ENCODE measurements at regions not wholly inside any gene's neighbourhood (a gene's known extent, or its start where the extent isn't known, plus 50 kb on each side); places are given as distances from the start of the nearest gene placed in this dataset.
"Not testable (repeated sequence)": the region's sequence is repeated elsewhere in the genome, so short reads cannot be mapped to it uniquely, and the experiment has no call there.

DNA sequence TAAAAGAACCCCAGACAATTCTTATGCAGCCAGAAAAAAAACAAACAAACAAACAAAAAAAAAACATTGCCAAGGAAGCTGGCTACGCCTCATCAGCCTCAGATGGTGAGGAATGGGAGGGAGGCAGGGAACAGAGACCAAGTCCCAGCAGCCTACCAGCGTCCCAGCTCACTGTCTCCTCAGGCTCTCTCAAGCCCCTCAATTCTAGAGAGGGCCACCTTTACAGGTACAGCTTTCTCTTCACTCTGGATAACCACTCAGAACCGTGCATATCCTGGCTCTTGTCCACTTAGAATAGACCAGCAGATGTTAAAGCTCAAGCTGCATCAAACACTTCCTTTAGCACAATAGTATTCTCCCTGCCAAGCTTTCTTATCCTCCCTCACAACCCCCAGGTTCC is 263.1 kb upstream of the CHAC2 start:
- DNase-seq (ENCODE audit: extremely low spot score, insufficient read length, low read depth) = no peak
- FAIRE-seq = no peak

DNA sequence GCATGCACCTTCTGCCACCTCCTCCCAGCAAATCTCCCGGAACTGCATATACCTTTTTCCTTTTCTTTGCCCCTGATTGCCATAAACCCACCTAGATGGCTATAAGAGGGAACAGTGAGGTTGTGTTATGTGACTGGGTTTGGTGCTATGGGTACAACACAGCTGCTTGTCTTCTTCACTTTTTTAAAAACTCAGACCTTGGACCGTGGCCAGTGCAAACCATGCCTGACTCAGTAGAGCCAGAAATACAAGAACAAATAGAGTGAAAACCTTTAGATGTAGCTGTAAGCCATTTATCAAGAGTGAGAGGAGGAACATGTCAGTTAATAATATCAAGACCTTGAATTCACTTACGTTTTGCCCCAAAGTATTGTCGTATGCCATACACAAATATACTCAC is 267.4 kb upstream of the CHAC2 start:
- DNase-seq (ENCODE audit: extremely low spot score, insufficient read length, low read depth) (no peak), FAIRE-seq (no peak)

GRCh38 chr2:53498210-53498609 is 269.4 kb upstream of the CHAC2 start:
- FAIRE-seq (no peak), DNase-seq (ENCODE audit: extremely low spot score, insufficient read length, low read depth) (no peak)

- no peak for DNase-seq (ENCODE audit: extremely low spot score, insufficient read length, low read depth)
- no peak for FAIRE-seq
Measured at GRCh38 chr2:53497020-53497419, 270.6 kb upstream of the CHAC2 start.

DNA sequence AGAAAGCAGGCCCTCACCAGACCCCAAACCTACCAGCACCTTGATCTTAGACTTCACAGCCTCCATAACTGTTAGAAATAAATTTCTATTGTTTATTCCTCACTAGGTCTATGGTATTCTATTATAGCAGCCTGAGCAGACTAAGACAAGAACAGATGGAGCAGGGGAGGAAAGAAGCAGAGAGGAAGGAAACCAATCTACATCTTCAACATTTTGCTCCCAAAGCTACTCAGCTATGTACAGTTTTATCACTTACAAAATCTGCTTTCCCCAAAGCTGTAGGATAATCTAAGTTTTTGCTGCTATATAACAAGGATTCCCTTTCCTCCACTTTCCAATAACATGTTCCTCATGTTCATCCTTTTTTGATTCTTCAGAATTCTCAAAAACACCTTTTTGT is 274.4 kb upstream of the CHAC2 start:
- DNase-seq (ENCODE audit: extremely low spot score, insufficient read length, low read depth) (no peak), FAIRE-seq (no peak)

DNA sequence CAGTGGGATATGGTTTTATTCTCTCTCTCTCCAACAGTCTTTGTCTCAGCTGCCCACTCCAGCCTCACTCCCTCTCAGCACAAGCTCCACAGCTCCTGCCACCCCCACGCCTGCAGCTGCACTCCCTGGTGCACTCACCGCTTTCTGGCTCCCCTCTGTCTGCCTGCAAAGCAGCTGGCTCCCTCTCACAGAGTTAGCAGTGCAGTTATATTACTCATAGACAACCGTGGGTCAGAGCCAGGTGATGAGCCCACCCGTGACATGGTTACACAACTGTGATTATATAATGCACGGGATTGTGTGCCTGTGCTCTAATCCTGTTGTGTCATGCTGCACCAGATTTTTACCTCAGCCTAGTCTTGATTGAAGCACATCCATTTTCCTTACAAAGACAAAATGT is 276.9 kb upstream of the CHAC2 start:
- DNase-seq (ENCODE audit: extremely low spot score, insufficient read length, low read depth) (no peak), FAIRE-seq (no peak)

DNA sequence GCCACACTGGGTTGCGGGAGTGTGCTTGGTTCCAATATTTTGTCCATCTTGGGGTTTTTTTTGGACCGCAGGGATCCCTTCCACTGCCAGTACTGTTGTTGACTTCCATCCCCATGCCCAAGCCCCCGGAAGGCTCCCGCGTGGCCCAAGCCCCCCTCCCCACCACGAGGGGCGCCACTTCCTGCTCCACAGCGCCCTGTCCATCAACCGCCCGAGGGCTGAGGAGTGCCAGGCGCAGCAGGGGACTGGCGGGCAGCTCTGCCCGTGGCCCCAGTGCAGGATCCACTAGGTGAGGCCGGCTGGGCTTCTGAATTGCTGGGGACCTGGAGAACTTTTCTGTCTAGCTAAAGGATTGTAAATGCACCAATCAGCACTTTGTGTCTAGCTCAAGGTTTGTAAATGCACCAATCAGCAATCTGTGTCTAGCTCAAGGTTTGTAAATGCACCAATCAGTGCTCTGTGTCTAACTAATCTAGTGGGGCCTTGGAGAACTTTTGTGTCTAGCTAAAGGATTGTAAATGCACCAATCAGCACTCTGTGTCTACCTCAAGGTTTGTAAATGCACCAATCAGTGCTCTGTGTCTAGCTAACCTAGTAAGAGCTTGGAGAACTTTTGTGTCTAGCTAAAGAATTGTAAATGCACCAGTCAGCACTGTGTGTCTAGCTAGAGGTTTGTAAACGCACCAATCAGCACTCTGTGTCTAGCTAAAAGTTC is 281.3 kb upstream of the CHAC2 start:
- FAIRE-seq; DNase-seq (ENCODE audit: extremely low spot score, insufficient read length, low read depth): not testable (repeated sequence)

DNA sequence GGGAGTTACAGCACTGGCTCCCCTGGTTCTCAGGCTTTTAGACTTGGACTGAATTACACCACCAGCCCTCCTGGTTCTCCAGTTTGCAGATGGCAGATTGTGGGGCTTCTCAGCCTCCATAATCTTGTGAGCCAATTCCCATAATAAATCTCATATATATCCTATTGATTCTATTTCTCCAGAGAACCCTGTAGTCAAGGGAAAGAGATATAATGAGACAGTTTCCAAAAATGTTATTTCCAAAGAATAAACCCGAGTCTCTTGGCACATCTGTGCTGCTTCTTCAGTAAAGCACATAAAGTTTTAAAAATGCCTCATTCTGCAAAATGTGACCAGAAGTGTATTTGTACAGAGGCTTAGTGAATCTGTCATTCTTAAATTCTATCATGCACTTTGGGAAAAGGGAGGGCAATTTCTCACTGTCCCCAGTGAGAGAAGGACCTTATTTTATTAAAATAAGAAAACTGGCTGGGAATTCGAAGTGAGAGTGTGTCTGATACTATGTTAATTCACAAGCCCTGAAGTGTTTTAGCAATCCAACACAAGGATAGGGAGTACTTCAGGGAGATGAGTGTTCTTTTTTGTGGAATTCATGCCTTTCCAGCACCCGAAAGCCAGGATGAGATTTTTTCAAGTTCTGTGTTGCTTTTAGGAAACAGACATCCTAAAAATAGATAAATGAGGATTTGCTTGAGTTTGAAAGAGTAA is 282.4 kb upstream of the CHAC2 start:
- DNase-seq (ENCODE audit: extremely low spot score, insufficient read length, low read depth) (no peak), FAIRE-seq (no peak)

DNA sequence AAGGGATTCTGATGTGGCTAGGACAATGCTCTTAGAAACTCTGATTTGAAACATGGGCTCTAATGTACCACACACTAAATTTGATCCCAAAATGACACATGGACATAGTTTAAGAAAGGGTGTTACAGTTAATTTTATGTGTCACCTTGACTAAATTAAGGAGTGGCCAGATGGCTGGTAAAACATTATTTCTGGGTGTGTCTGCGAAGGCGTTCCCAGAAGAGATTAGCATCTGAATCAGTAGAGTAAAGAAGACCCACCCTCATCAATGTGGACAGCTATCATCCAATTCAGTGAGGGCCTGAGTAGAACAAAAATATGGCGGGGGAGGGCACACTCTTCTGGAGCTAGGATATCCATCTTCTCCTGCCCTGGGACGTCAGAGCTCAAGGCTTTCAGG is 283.1 kb upstream of the CHAC2 start:
- no peak for FAIRE-seq
- DNase-seq (ENCODE audit: extremely low spot score, insufficient read length, low read depth) = no peak

DNA sequence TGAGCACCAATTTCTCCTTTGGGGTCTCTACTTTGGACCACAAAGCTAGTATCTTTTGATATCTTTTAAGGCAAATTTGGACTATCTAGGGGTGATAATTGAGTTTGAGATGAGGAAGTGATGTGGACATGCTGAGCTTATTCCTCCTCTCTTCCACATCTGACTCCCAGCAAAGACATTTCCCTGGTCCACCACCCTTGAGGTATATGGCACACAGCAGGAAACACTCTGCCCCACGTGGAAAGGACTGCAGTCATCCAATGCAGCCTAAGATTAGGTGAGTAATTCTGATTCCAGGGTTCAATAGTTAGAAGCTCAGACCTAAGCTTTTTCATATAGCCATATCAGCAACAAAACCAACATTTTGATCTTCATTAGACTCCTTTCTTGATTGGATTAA is 290.1 kb upstream of the CHAC2 start:
- no peak for DNase-seq (ENCODE audit: extremely low spot score, insufficient read length, low read depth)
- FAIRE-seq = no peak

DNA sequence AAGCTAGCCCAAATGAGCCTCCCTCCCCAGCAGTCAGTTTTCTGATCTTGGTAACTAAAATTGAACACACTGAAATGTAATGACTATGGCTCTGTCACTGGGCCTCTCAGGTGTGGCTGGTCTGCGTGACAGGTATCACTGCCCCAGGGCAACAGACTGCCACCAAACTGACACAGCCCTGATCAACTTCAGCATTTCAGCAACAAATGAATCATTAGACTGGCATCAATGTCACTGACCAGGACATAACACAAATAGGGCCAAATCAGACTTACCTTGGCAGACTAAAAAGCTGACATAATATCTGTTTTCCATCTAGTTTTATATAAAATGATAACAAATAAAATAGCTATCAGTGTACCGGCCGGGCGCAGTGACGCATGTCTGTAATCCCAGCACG is 290.8 kb upstream of the CHAC2 start:
- FAIRE-seq (no peak), DNase-seq (ENCODE audit: extremely low spot score, insufficient read length, low read depth) (no peak)

GRCh38 chr2:53475766-53476165 is 291.8 kb upstream of the CHAC2 start:
- FAIRE-seq (no peak), DNase-seq (ENCODE audit: extremely low spot score, insufficient read length, low read depth) (no peak)

- FAIRE-seq (no peak), DNase-seq (ENCODE audit: extremely low spot score, insufficient read length, low read depth) (no peak)
Measured at GRCh38 chr2:53475321-53475720, 292.3 kb upstream of the CHAC2 start.

GRCh38 chr2:53474914-53475313 is 292.7 kb upstream of the CHAC2 start:
- FAIRE-seq = no peak
- DNase-seq (ENCODE audit: extremely low spot score, insufficient read length, low read depth) = no peak

- DNase-seq (ENCODE audit: extremely low spot score, insufficient read length, low read depth) (no peak), FAIRE-seq (no peak)
Measured at GRCh38 chr2:53473775-53474311, 293.8 kb upstream of the CHAC2 start.

- FAIRE-seq (no peak), DNase-seq (ENCODE audit: extremely low spot score, insufficient read length, low read depth) (no peak)
Measured at GRCh38 chr2:53473236-53473635, 294.4 kb upstream of the CHAC2 start.

GRCh38 chr2:53467467-53468180 is 300.0 kb upstream of the CHAC2 start:
- FAIRE-seq (no peak), DNase-seq (ENCODE audit: extremely low spot score, insufficient read length, low read depth) (no peak)

GRCh38 chr2:53463806-53464726 is 303.5 kb upstream of the CHAC2 start:
- no peak for DNase-seq (ENCODE audit: extremely low spot score, insufficient read length, low read depth)
- no peak for FAIRE-seq

- no peak for FAIRE-seq
- DNase-seq (ENCODE audit: extremely low spot score, insufficient read length, low read depth) = no peak
Measured at GRCh38 chr2:53460937-53461336, 306.7 kb upstream of the CHAC2 start.

DNA sequence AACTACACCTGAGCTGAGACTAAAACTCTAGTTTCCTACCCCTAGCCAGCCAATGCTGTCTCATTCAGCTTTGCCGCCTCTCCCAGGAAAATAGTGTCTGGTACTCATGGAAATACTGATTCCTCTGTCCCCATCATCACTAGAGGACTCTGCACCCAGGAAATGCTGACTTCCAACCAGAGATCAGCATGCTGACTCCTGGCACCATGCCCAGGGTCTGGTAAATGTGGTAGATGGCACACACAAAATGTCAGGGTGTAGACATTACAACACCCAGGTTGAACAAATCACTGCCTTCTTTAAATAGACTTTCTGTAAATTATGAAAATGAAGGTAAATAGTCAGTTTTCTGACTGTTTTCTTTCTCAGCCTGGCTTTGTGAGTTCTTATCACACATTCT is 307.3 kb upstream of the CHAC2 start:
- DNase-seq (ENCODE audit: extremely low spot score, insufficient read length, low read depth) = no peak
- FAIRE-seq = no peak

Measured in GM18507 (cell line).